ENCODE measurements at regions not wholly inside any gene's neighbourhood (a gene's known extent, or its start where the extent isn't known, plus 50 kb on each side); places are given as distances from the start of the nearest gene placed in this dataset.
A peak's percentile ranks its signal among the peaks of the same experiment; 100 is the strongest.

- TF ChIP-seq CTCF (IDR thresholded peaks at IDR 0.05; ENCODE audit: low read depth, low read length, missing input control) (no peak), RAD21 (IDR thresholded peaks at IDR 0.05) (no peak)
These were observed 384.4 kb downstream of the LMO7 start (continued) for GRCh38 chr13:76020421-76020955.

- Histone ChIP-seq H3K27me3 (ENCODE audit: control insufficient read depth in 4 of 4, insufficient read depth in 4 of 4, low read length in 3 of 4) (peaks cover 0 to 3% (median 0%) of the 10 kb centered on the region in 4 donors), H3K36me3 (ENCODE audit: control insufficient read depth in 4 of 4, insufficient read depth in 3 of 4, low read depth in 1 of 4, low read length in 3 of 4) (no peaks in the 10 kb centered on the region), H3K9ac (ENCODE audit: low read depth in 1 of 2, low read length in 2 of 2) (no peak overlapping the region), H3K9me3 (ENCODE audit: control insufficient read depth in 4 of 4, low read length in 3 of 4) (no peaks in the 10 kb centered on the region), H3K4me1 (ENCODE audit: control insufficient read depth in 4 of 4, insufficient read depth in 4 of 4, low read length in 3 of 4) (peaks cover 0 to 2% (median 0%) of the 10 kb centered on the region in 4 donors), H3K4me3 (ENCODE audit: low read depth in 1 of 3, low read length in 3 of 3) (no peak overlapping the region), H3K27ac (ENCODE audit: low read depth in 1 of 2, low read length in 2 of 2) (no peak overlapping the region)
- no peak for DNase-seq (ENCODE audit: low spot score)
- TF ChIP-seq MAX (IDR thresholded peaks at IDR 0.05) (no peak), FOXA2 (IDR thresholded peaks at IDR 0.05) (no peak), RXRA (IDR thresholded peaks at IDR 0.05) (no peak), CTCF (IDR thresholded peaks at IDR 0.05; ENCODE audit: low read depth, low read length, missing input control) (peak; percentile 26), JUND (IDR thresholded peaks at IDR 0.05) (no peak), ZBTB33 (IDR thresholded peaks at IDR 0.05) (no peak), ATF3 (IDR thresholded peaks at IDR 0.05) (no peak), REST (IDR thresholded peaks at IDR 0.05) (no peak), HNF4G (IDR thresholded peaks at IDR 0.05) (no peak), NR2F2 (IDR thresholded peaks at IDR 0.05) (no peak), RAD21 (IDR thresholded peaks at IDR 0.05) (peak; percentile 45 to 54)
- WGBS = 35% methylated on average over 21 of the region's 21 CpGs
These were observed 383.4 kb downstream of the LMO7 start for GRCh38 chr13:76019421-76020044.

All from liver (tissue), 8 donors.